ENCODE measurements at regions not wholly inside any gene's neighbourhood (a gene's known extent, or its start where the extent isn't known, plus 50 kb on each side); places are given as distances from the start of the nearest gene placed in this dataset.

GRCh38 chr3:116920826-116921610, 211.4 kb downstream of the TUSC7 start:
- TF ChIP-seq RXRA (IDR thresholded peaks at IDR 0.05; ENCODE audit: insufficient read depth, low read depth, low read length) (no peak), CHD7 (IDR thresholded peaks at IDR 0.05; ENCODE audit: insufficient replicate concordance, low read length) (no peak), BRCA1 (IDR thresholded peaks at IDR 0.05; ENCODE audit: low read depth, low read length) (no peak), BCL11A (IDR thresholded peaks at IDR 0.05; ENCODE audit: low read depth in 2 of 2, low read length in 2 of 2) (no peak), CTCF (IDR thresholded peaks at IDR 0.05; ENCODE audit: control extremely low read depth in 1 of 3, insufficient read depth in 1 of 3, low read depth in 1 of 3, low read length in 3 of 3) (no peak), ZNF274 (IDR thresholded peaks at IDR 0.05; ENCODE audit: borderline replicate concordance, extremely low read depth, low read length) (no peak), SRF (IDR thresholded peaks at IDR 0.05; ENCODE audit: low read depth, low read length) (no peak), YY1 (IDR thresholded peaks at IDR 0.05; ENCODE audit: low read depth, low read length) (no peak), POLR2AphosphoS5 (IDR thresholded peaks at IDR 0.05; ENCODE audit: low read depth, low read length) (no peak)
